K562 (cell line): ENCODE measurements at regions not wholly inside any gene's neighbourhood (a gene's known extent, or its start where the extent isn't known, plus 50 kb on each side); places are given as distances from the start of the nearest gene placed in this dataset.

Source experiments
- ATF1 ChIP-seq, 2 experiments: fragments of 450-650 bp in 1 of 2; IDR thresholded peaks; 2 replicates each; pipeline ENCODE4 v1.6.1; 2016; ENCODE audit warnings: missing compliant biosample characterization in 1 of 2, missing genetic modification characterization in 1 of 2
- DNMT1 ChIP-seq: fragments of 450-650 bp; IDR thresholded peaks from 2 replicates; pipeline ENCODE4 v1.6.1; 2016; ENCODE audit warnings: antibody characterized with exemption, mild to moderate bottlenecking
- GABPA ChIP-seq: fragments of 200-800 bp; sonication (Bioruptor generic); conservative IDR thresholded peaks from 2 replicates; pipeline ENCODE4 v1.6.1; 2016; ENCODE audit warnings: low read depth, missing genetic modification characterization, missing compliant biosample characterization
- KAT8 ChIP-seq: fragments of 450-650 bp; IDR thresholded peaks from 2 replicates; pipeline ENCODE4 v1.6.1; 2016; ENCODE audit warnings: low read depth, mild to moderate bottlenecking
- RERE ChIP-seq: sonication (generic); formaldehyde crosslinking; IDR thresholded peaks from 2 replicates; pipeline ENCODE4 v1.8.0; 2023; ENCODE audit warnings: missing genetic modification reagents, mild to moderate bottlenecking, borderline replicate concordance
- ZBED1 ChIP-seq: IDR thresholded peaks from 2 replicates; pipeline ENCODE4 v1.6.1; 2014
- ZFP30 ChIP-seq: fragments of 250-450 bp; sonication (Bioruptor Pico); IDR thresholded peaks from 2 replicates; pipeline ENCODE4 v1.8.0; 2022; ENCODE audit warnings: moderate library complexity, mild to moderate bottlenecking, inconsistent platforms, borderline replicate concordance
- ZMIZ1 ChIP-seq, 2 experiments: fragments of 150-350 bp in 1 of 2; IDR thresholded peaks; 2 replicates each; pipeline ENCODE4 v1.6.1; 2012 to 2016; ENCODE audit warnings: low read depth in 2 of 2, low read length in 2 of 2, mild to moderate bottlenecking in 1 of 2, moderate library complexity in 1 of 2
- ZNF347 ChIP-seq: fragments of 450-650 bp; formaldehyde crosslinking; IDR thresholded peaks from 2 replicates; pipeline ENCODE4 v1.4.0; 2020; ENCODE audit warnings: low read depth, mild to moderate bottlenecking, moderate library complexity
- ZNF41 ChIP-seq: fragments of 250-450 bp; sonication (Bioruptor Pico); conservative IDR thresholded peaks from 2 replicates; pipeline ENCODE4 v1.4.0; 2020; ENCODE audit warnings: mild to moderate bottlenecking
- ZNF76 ChIP-seq: fragments of 250-450 bp; sonication (Bioruptor Pico); IDR thresholded peaks from 2 replicates; pipeline ENCODE4 v1.4.0; 2020; ENCODE audit warnings: mild to moderate bottlenecking, moderate library complexity, borderline replicate concordance
- TF ChIP-seq, protein P1 (sequence below): sonication (generic); formaldehyde crosslinking; IDR thresholded peaks from 2 replicates; pipeline ENCODE4 v1.8.0; 2022; ENCODE audit warnings: mild to moderate bottlenecking, missing genetic modification reagents
- TF ChIP-seq, protein P2 (sequence below): fragments of 200-400 bp; formaldehyde crosslinking; IDR thresholded peaks from 2 replicates; pipeline ENCODE4 v1.6.1; 2017; ENCODE audit warnings: mild to moderate bottlenecking, low read depth, low read length, moderate library complexity
- TF ChIP-seq, protein P3 (sequence below): fragments of 250-450 bp; sonication (Bioruptor Pico); IDR thresholded peaks from 2 replicates; pipeline ENCODE4 v1.6.1; 2021; ENCODE audit warnings: mild to moderate bottlenecking

DNA sequence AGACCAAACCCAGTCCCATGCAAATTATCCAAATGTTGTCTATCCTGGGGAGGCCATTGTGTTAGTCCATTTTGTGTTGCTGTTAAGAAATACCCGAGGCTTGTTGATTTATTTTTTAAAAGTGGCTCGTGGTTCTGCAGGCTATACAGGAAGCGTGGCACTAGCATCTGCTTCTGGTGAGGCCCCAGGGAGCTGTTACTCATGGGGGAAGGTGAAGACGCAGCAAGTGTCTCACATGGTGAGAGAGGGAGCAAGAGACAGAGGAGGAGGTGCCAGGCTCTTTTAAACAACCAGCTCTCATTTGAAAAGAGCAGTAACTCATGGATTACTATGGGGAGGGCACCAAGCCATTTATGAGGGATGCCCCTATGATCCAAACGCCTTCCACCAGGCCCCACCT lies 80.3 kb upstream of the ARL4C start (continued):
- no peak for TF ChIP-seq RERE (CRISPR knock-in tag)
- TF ChIP-seq ZMIZ1 (IDR thresholded peaks at IDR 0.05; ENCODE audit: low read depth in 2 of 2, low read length in 2 of 2), result no peak
- no peak for TF ChIP-seq ZNF41
- no peak for TF ChIP-seq ZNF347 (CRISPR knock-in tag)
- TF ChIP-seq, protein P1, sequence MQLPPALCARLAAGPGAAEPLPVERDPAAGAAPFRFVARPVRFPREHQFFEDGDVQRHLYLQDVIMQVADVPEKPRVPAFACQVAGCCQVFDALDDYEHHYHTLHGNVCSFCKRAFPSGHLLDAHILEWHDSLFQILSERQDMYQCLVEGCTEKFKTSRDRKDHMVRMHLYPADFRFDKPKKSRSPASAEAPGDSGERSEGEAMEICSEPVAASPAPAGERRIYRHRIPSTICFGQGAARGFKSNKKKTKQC, result no peak
- no peak for TF ChIP-seq DNMT1
- TF ChIP-seq ZFP30 (CRISPR knock-in tag), result no peak
- no peak for TF ChIP-seq ATF1 (CRISPR knock-in tag; IDR thresholded peaks at IDR 0.05)
- TF ChIP-seq ATF1 (tag; IDR thresholded peaks at IDR 0.05), result no peak
- no peak for TF ChIP-seq ZBED1
- TF ChIP-seq ZNF76, result no peak
- TF ChIP-seq, protein P2, sequence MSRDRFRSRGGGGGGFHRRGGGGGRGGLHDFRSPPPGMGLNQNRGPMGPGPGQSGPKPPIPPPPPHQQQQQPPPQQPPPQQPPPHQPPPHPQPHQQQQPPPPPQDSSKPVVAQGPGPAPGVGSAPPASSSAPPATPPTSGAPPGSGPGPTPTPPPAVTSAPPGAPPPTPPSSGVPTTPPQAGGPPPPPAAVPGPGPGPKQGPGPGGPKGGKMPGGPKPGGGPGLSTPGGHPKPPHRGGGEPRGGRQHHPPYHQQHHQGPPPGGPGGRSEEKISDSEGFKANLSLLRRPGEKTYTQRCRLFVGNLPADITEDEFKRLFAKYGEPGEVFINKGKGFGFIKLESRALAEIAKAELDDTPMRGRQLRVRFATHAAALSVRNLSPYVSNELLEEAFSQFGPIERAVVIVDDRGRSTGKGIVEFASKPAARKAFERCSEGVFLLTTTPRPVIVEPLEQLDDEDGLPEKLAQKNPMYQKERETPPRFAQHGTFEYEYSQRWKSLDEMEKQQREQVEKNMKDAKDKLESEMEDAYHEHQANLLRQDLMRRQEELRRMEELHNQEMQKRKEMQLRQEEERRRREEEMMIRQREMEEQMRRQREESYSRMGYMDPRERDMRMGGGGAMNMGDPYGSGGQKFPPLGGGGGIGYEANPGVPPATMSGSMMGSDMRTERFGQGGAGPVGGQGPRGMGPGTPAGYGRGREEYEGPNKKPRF, result no peak
- TF ChIP-seq, protein P3, sequence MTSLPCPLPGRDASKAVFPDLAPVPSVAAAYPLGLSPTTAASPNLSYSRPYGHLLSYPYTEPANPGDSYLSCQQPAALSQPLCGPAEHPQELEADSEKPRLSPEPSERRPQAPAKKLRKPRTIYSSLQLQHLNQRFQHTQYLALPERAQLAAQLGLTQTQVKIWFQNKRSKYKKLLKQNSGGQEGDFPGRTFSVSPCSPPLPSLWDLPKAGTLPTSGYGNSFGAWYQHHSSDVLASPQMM (CRISPR knock-in tag), result no peak
- no peak for TF ChIP-seq KAT8
- no peak for TF ChIP-seq GABPA (tag)
